MM.1S (cell line): ENCODE measurements at regions not wholly inside any gene's neighbourhood (a gene's known extent, or its start where the extent isn't known, plus 50 kb on each side); places are given as distances from the start of the nearest gene placed in this dataset.

ENCODE experiments used
- EZH2 ChIP-seq: fragments of 300-600 bp; sonication (generic); optimal IDR thresholded peaks from 2 replicates; pipeline ENCODE3; 2017; ENCODE audit warnings: low read depth, mild to moderate bottlenecking, antibody characterized with exemption, low read length, mixed read lengths
- EZH2phosphoT487 ChIP-seq: fragments of 300-600 bp; sonication (generic); IDR thresholded peaks from 2 replicates; pipeline ENCODE4 v1.6.1; 2018; ENCODE audit warnings: antibody characterized with exemption, low read length
- TF ChIP-seq, protein P1 (sequence below): fragments of 300-600 bp; sonication (generic); IDR thresholded peaks from 2 replicates; pipeline ENCODE4 v1.5.1; 2016; ENCODE audit warnings: antibody characterized with exemption, low read length, mixed read lengths

DNA sequence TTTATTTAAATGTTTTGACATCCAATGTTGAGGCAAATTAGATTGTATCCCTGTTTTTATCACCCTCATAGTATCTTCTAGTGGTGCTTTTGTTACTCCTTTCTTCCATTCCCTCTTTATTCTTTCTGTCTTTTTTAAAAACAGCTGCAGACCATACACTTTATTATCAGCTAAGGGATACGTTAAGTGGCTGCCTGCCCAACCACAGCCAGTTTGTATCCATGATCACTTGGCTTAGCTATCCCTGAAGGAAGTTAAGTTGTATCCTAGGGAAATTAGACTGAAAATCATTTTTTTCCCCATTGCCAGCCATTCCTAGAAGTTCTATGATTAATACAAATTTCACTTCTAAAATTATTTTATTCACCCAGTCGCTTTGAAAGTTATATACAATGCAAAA is 1032.7 kb downstream of the NR2F1-AS1 start:
- TF ChIP-seq, protein P1, sequence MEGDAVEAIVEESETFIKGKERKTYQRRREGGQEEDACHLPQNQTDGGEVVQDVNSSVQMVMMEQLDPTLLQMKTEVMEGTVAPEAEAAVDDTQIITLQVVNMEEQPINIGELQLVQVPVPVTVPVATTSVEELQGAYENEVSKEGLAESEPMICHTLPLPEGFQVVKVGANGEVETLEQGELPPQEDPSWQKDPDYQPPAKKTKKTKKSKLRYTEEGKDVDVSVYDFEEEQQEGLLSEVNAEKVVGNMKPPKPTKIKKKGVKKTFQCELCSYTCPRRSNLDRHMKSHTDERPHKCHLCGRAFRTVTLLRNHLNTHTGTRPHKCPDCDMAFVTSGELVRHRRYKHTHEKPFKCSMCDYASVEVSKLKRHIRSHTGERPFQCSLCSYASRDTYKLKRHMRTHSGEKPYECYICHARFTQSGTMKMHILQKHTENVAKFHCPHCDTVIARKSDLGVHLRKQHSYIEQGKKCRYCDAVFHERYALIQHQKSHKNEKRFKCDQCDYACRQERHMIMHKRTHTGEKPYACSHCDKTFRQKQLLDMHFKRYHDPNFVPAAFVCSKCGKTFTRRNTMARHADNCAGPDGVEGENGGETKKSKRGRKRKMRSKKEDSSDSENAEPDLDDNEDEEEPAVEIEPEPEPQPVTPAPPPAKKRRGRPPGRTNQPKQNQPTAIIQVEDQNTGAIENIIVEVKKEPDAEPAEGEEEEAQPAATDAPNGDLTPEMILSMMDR, result no peak
- no peak for TF ChIP-seq EZH2
- no peak for TF ChIP-seq EZH2phosphoT487
